OCI-LY3 (cell line): ENCODE measurements at regions not wholly inside any gene's neighbourhood (a gene's known extent, or its start where the extent isn't known, plus 50 kb on each side); places are given as distances from the start of the nearest gene placed in this dataset.

Source experiments
- H2AFZ ChIP-seq: fragments of 200-600, 300-600 bp; shearing (Covaris generic); 2 replicates; pipeline ENCODE4 v1.6.0; 2014; ENCODE audit warnings: antibody characterized with exemption, low read depth, low read length
- H3K27ac ChIP-seq: fragments of 200-600, 300-600 bp; sonication (generic); 2 replicates; pipeline ENCODE4 v1.5.1; 2014; ENCODE audit warnings: mild to moderate bottlenecking, low read length, moderate library complexity, mixed read lengths
- H3K27me3 ChIP-seq: fragments of 200-600, 300-600 bp; sonication (generic); 2 replicates; pipeline ENCODE4 v1.6.1; 2014; ENCODE audit warnings: low read depth, low read length, mixed read lengths
- H3K36me3 ChIP-seq: fragments of 200-600, 300-600 bp; sonication (generic); replicated peaks from 2 replicates; pipeline ENCODE3; 2014; ENCODE audit warnings: low read depth, low read length, mixed read lengths
- H3K4me1 ChIP-seq: fragments of 300-600, 200-600 bp; sonication (generic); 2 replicates; pipeline ENCODE4 v1.6.1; 2014; ENCODE audit warnings: low read length, mixed read lengths
- H3K4me2 ChIP-seq: fragments of 200-600, 300-600 bp; sonication (generic); 2 replicates; pipeline ENCODE4 v1.6.1; 2014; ENCODE audit warnings: low read length, mixed read lengths
- H3K4me3 ChIP-seq: fragments of 300-600, 200-600 bp; sonication (generic); 2 replicates; pipeline ENCODE4 v1.5.1; 2014; ENCODE audit warnings: antibody characterized with exemption, mild to moderate bottlenecking, low read length, moderate library complexity
- H3K79me2 ChIP-seq: fragments of 300-600, 200-600 bp; shearing (Covaris generic); 2 replicates; pipeline ENCODE4 v1.6.1; 2014; ENCODE audit warnings: mild to moderate bottlenecking, low read length, mixed read lengths
- H3K9ac ChIP-seq: fragments of 300-600, 200-600 bp; shearing (Covaris generic); 2 replicates; pipeline ENCODE4 v1.6.0; 2014; ENCODE audit warnings: mild to moderate bottlenecking, low read length, moderate library complexity
- H3K9me3 ChIP-seq: fragments of 200-600, 300-600 bp; shearing (Covaris generic); 2 replicates; pipeline ENCODE4 v1.6.1; 2014; ENCODE audit warnings: low read length, mixed read lengths; ENCODE audit not compliant: insufficient read depth
- H4K20me1 ChIP-seq: fragments of 200-600, 300-600 bp; sonication (generic); 2 replicates; pipeline ENCODE4 v1.6.1; 2016; ENCODE audit warnings: low read length, mixed read lengths; ENCODE audit not compliant: insufficient read depth
- CTCF ChIP-seq: fragments of 200-600, 300-600 bp; sonication (generic); IDR thresholded peaks from 2 replicates; pipeline ENCODE4 v1.5.1; 2014; ENCODE audit warnings: antibody characterized with exemption, low read length, low read depth
- EZH2phosphoT487 ChIP-seq: fragments of 200-600 bp; shearing (Covaris generic); IDR thresholded peaks from 2 replicates; pipeline ENCODE4 v1.6.1; 2018; ENCODE audit warnings: antibody characterized with exemption, mixed run types, low read depth

GRCh38 chr5:112018846-112019245 is 261.9 kb upstream of the NREP start:
- Histone ChIP-seq H3K9ac (no peak overlapping the region), H3K9me3 (no peaks in the 10 kb centered on the region), H3K4me2 (peak overlapping the region; percentile 47), H3K79me2 (no peaks in the 10 kb centered on the region), H3K4me3 (peak overlapping the region; percentile 15; the same call in 1 of the 2 replicates), H3K4me1 (peaks cover 28% of the 10 kb centered on the region), H3K27me3 (no peaks in the 10 kb centered on the region), H3K27ac (no peak overlapping the region), H2AFZ (no peak overlapping the region), H4K20me1 (no peaks in the 10 kb centered on the region), H3K36me3 (no peaks in the 10 kb centered on the region)
- no peak for TF ChIP-seq EZH2phosphoT487
- TF ChIP-seq CTCF: no peak

- H3K27ac ChIP-seq: no peak overlapping the region
- H3K9ac ChIP-seq: no peak overlapping the region
- no peaks in the 10 kb centered on the region for H3K27me3 ChIP-seq
- no peak overlapping the region for H3K4me2 ChIP-seq
- no peak overlapping the region for H3K4me3 ChIP-seq
- no peaks in the 10 kb centered on the region for H3K79me2 ChIP-seq
- no peak overlapping the region for H2AFZ ChIP-seq
- peaks cover 21% of the 10 kb centered on the region for H3K4me1 ChIP-seq
- TF ChIP-seq CTCF (no peak), EZH2phosphoT487 (no peak)
- no peaks in the 10 kb centered on the region for H4K20me1 ChIP-seq
- no peaks in the 10 kb centered on the region for H3K9me3 ChIP-seq
- H3K36me3 ChIP-seq: no peaks in the 10 kb centered on the region
Observed at GRCh38 chr5:112016980-112017379, 260.0 kb upstream of the NREP start.

- Histone ChIP-seq H3K4me3 (no peak overlapping the region), H3K36me3 (no peaks in the 10 kb centered on the region), H3K9ac (no peak overlapping the region), H3K27ac (no peak overlapping the region), H3K27me3 (no peaks in the 10 kb centered on the region), H4K20me1 (no peaks in the 10 kb centered on the region), H3K4me2 (no peak overlapping the region), H3K4me1 (peaks cover 21% of the 10 kb centered on the region), H3K9me3 (no peaks in the 10 kb centered on the region), H2AFZ (no peak overlapping the region), H3K79me2 (no peaks in the 10 kb centered on the region)
- TF ChIP-seq EZH2phosphoT487: no peak
- TF ChIP-seq CTCF: no peak
Observed at GRCh38 chr5:112014783-112015395, 257.9 kb upstream of the NREP start.

- Histone ChIP-seq H3K4me1 (peaks cover 10% of the 10 kb centered on the region), H2AFZ (no peak overlapping the region), H3K27ac (no peak overlapping the region), H3K27me3 (no peaks in the 10 kb centered on the region), H3K4me2 (no peak overlapping the region), H3K4me3 (no peak overlapping the region), H3K9ac (no peak overlapping the region), H3K36me3 (no peaks in the 10 kb centered on the region), H3K79me2 (no peaks in the 10 kb centered on the region), H4K20me1 (no peaks in the 10 kb centered on the region), H3K9me3 (no peaks in the 10 kb centered on the region)
- TF ChIP-seq CTCF (no peak), EZH2phosphoT487 (no peak)
Observed at GRCh38 chr5:112013660-112014059, 256.7 kb upstream of the NREP start.
